K562 (cell line): ENCODE measurements at regions not wholly inside any gene's neighbourhood (a gene's known extent, or its start where the extent isn't known, plus 50 kb on each side); places are given as distances from the start of the nearest gene placed in this dataset.

ENCODE experiments used
- ATAC-seq: fragments of 200-7000 bp; cut with Tn5 transposase; 3 replicates; pipeline ENCODE4 v1.9.1; 2020; ENCODE audit warnings: moderate library complexity
- BruUV-seq: library from RNA; stranded (reverse); fragments of 400-500 nt; replicated peaks from 2 replicates; lab custom pipeline; 2021; lab: Mats Ljungman, UMichigan
- CTCF ChIA-PET: fragments of 300-600 bp; formaldehyde crosslinking; extraction: SDS; loops from one replicate; lab custom pipeline; 2021; ENCODE audit warnings: low intra/inter-chr PET ratio; lab: Yijun Ruan, JAX
- POLR2A ChIA-PET: fragments of 300-600, 350-650 bp; sonication (Branson Sonifier 250); formaldehyde crosslinking; extraction: SDS; loops from one replicate; lab custom pipeline; 2021; ENCODE audit warnings: antibody characterized with exemption, inconsistent platforms; lab: Yijun Ruan, JAX
- DNase-seq, 4 experiments: peaks; one replicate each; pipeline versions ENCODE4 v3.0.0 to v3.0.0-alpha.2; 2011 to 2018; ENCODE audit warnings: low spot score in 3 of 4, mixed read lengths in 3 of 4; ENCODE audit errors: extremely low read depth in 1 of 4
- FAIRE-seq: peaks from 2 replicates; lab custom pipeline; 2011; peaks lifted over from hg19 to GRCh38; lab: Jason Lieb, UNC
- H2AFZ ChIP-seq: 2 replicates; pipeline ENCODE4 v1.6.0; 2011; ENCODE audit warnings: low read depth, low read length, control low read depth, inconsistent platforms
- H3K27ac ChIP-seq: fragments of 200-600 bp; 3 replicates; pipeline ENCODE4 v1.8.0; 2011; ENCODE audit warnings: low read depth, mild to moderate bottlenecking, control low read depth, inconsistent platforms, low read length, moderate library complexity, mixed read lengths; ENCODE audit errors: extremely low read depth
- H3K27me3 ChIP-seq, 2 experiments: fragments of 300-600 bp in 1 of 2; 2 replicates in 1 of 2; 3 replicates in 1 of 2; pipeline versions ENCODE4 v1.6.0 to v1.8.0; 2011; ENCODE audit warnings: inconsistent platforms in 2 of 2, low read length in 2 of 2, mild to moderate bottlenecking in 1 of 2, mixed read lengths in 1 of 2, moderate library complexity in 1 of 2; ENCODE audit not compliant: control insufficient read depth in 2 of 2, insufficient read depth in 2 of 2
- H3K36me3 ChIP-seq: fragments of 300-600 bp; 3 replicates; pipeline ENCODE4 v1.8.0; 2011; ENCODE audit warnings: mild to moderate bottlenecking, low read length, inconsistent platforms; ENCODE audit not compliant: control insufficient read depth, insufficient read depth
- H3K4me1 ChIP-seq, 2 experiments: fragments of 200-600 bp in 1 of 2; replicated peaks in 1 of 2; 2 replicates in 1 of 2; 3 replicates in 1 of 2; pipeline versions ENCODE4 v1.5.1 to v1.8.0; 2011; ENCODE audit warnings: inconsistent platforms in 2 of 2, low read length in 2 of 2, mild to moderate bottlenecking in 1 of 2, mixed read lengths in 1 of 2, moderate library complexity in 1 of 2; ENCODE audit not compliant: control insufficient read depth in 2 of 2, insufficient read depth in 2 of 2
- H3K4me2 ChIP-seq: 2 replicates; pipeline ENCODE4 v1.6.1; 2011; ENCODE audit warnings: low read length, control low read depth, inconsistent platforms, mixed read lengths; ENCODE audit not compliant: insufficient read depth
- H3K4me3 ChIP-seq: fragments of 200-600 bp; sonication (generic), shearing (Covaris generic); 2 replicates; pipeline ENCODE4 v1.5.1; 2016; ENCODE audit warnings: control low read depth, inconsistent platforms
- H3K79me2 ChIP-seq: fragments of 200-600 bp; 3 replicates; pipeline ENCODE4 v1.8.0; 2011; ENCODE audit warnings: low read length, inconsistent platforms; ENCODE audit not compliant: control insufficient read depth, insufficient read depth
- H3K9ac ChIP-seq, 2 experiments: 2 replicates each; pipeline versions ENCODE4 v1.6.0 to v1.6.1; 2011; ENCODE audit warnings: low read depth in 2 of 2, low read length in 2 of 2, control low read depth in 1 of 2, inconsistent platforms in 1 of 2, mild to moderate bottlenecking in 1 of 2, mixed read lengths in 1 of 2; ENCODE audit not compliant: insufficient read depth in 1 of 2
- H3K9me1 ChIP-seq: one replicate; pipeline ENCODE4 v1.6.0; 2011; ENCODE audit warnings: inconsistent platforms, mild to moderate bottlenecking, low read length, moderate library complexity; ENCODE audit not compliant: control insufficient read depth, insufficient read depth
- H3K9me3 ChIP-seq: replicated peaks from 2 replicates; pipeline ENCODE4 v1.5.1; 2011; ENCODE audit warnings: low read depth, low read length, inconsistent platforms; ENCODE audit not compliant: control insufficient read depth, insufficient read depth
- H4K20me1 ChIP-seq: replicated peaks from 2 replicates; pipeline ENCODE4 v1.6.1; 2011; ENCODE audit warnings: low read length, inconsistent platforms, mixed read lengths; ENCODE audit not compliant: control insufficient read depth, insufficient read depth
- CBFA2T3 ChIP-seq: fragments of 450-650 bp; IDR thresholded peaks from 2 replicates; pipeline ENCODE4 v1.6.1; 2017
- CCAR2 ChIP-seq: fragments of 200-400 bp; formaldehyde crosslinking; IDR thresholded peaks from 2 replicates; pipeline ENCODE4 v1.6.1; 2017; ENCODE audit warnings: mild to moderate bottlenecking, low read depth, low read length
- DACH1 ChIP-seq: fragments of 450-650 bp; IDR thresholded peaks from 2 replicates; pipeline ENCODE4 v1.6.1; 2018; ENCODE audit not compliant: partially characterized antibody
- HIVEP1 ChIP-seq: fragments of 250-450 bp; sonication (Bioruptor Pico); IDR thresholded peaks from 2 replicates; pipeline ENCODE4 v1.4.0; 2020; ENCODE audit warnings: mild to moderate bottlenecking
- NFE2 ChIP-seq: IDR thresholded peaks from 2 replicates; pipeline ENCODE4 v1.6.1; 2014; ENCODE audit warnings: antibody characterized with exemption, low read depth
- NR0B1 ChIP-seq: fragments of 450-650 bp; IDR thresholded peaks from one replicate; pipeline ENCODE4 v1.6.1; 2018; ENCODE audit warnings: mild to moderate bottlenecking, moderate library complexity; ENCODE audit not compliant: partially characterized antibody
- RNF219 ChIP-seq: fragments of 250-450 bp; sonication (Bioruptor Pico); IDR thresholded peaks from 2 replicates; pipeline ENCODE4 v1.5.0; 2022; ENCODE audit warnings: mild to moderate bottlenecking
- STAT5B ChIP-seq: fragments of 250-450 bp; sonication (Bioruptor Pico); IDR thresholded peaks from 2 replicates; pipeline ENCODE4 v1.8.0; 2021; ENCODE audit warnings: mild to moderate bottlenecking, inconsistent platforms
- STAT6 ChIP-seq: sonication (generic); formaldehyde crosslinking; IDR thresholded peaks from 2 replicates; pipeline ENCODE4 v1.8.1; 2023; ENCODE audit warnings: mild to moderate bottlenecking, missing genetic modification reagents
- TEAD1 ChIP-seq, 2 experiments: fragments of 450-650 bp in 1 of 2; sonication (generic) in 1 of 2; formaldehyde crosslinking; IDR thresholded peaks; 2 replicates each; pipeline versions ENCODE4 v1.4.0 to v1.8.0; 2020 to 2022; ENCODE audit warnings: mild to moderate bottlenecking in 2 of 2, missing genetic modification reagents in 1 of 2
- THRA ChIP-seq: fragments of 450-650 bp; IDR thresholded peaks from 2 replicates; pipeline ENCODE4 v1.6.1; 2017; ENCODE audit warnings: mild to moderate bottlenecking, moderate library complexity
- TSC22D4 ChIP-seq: fragments of 450-650 bp; IDR thresholded peaks from 2 replicates; pipeline ENCODE4 v1.6.1; 2016; ENCODE audit warnings: missing genetic modification characterization, missing biosample characterization, control low read depth
- ZC3H4 ChIP-seq: sonication (generic); formaldehyde crosslinking; IDR thresholded peaks from 2 replicates; pipeline ENCODE4 v1.9.0; 2021; ENCODE audit warnings: missing genetic modification reagents, borderline replicate concordance
- ZNF239 ChIP-seq: fragments of 250-450 bp; sonication (Bioruptor Pico); IDR thresholded peaks from 2 replicates; pipeline ENCODE4 v1.4.0; 2020; ENCODE audit warnings: mild to moderate bottlenecking
- WGBS: fragments of 100-300 bp; shearing (Covaris generic); methylation state at CpG from one replicate; pipeline ENCODE4 v1.1.6; 2016; ENCODE audit warnings: low coverage, mixed read lengths; ENCODE audit not compliant: insufficient coverage; ENCODE audit errors: missing lambda C conversion rate; 5-methylcytosine and 5-hydroxymethylcytosine counted together
- in situ Hi-C: fragments of 300-500 bp; cut with MboI; formaldehyde crosslinking; loops from 4 replicates; pipeline ENCODE4 v1.15.0; 2018; ENCODE audit warnings: inconsistent platforms, mixed read lengths
- intact Hi-C: fragments of 100-400 bp; cut with micrococcal nuclease; formaldehyde crosslinking; loops from 2 replicates; pipeline ENCODE4 v1.14.2; 2022

- no TSS peak for BruUV-seq
- FAIRE-seq, result no peak
- Histone ChIP-seq H3K4me1 (no peaks in the 10 kb centered on the region), H2AFZ (no peak overlapping the region), H3K27me3 (no peaks in the 10 kb centered on the region), H3K9me1 (no peaks in the 10 kb centered on the region), H4K20me1 (no peaks in the 10 kb centered on the region), H3K4me2 (no peak overlapping the region), H3K9me3 (no peaks in the 10 kb centered on the region), H3K9ac (no peak overlapping the region), H3K27ac (no peak overlapping the region), H3K36me3 (no peaks in the 10 kb centered on the region), H3K79me2 (no peaks in the 10 kb centered on the region), H3K4me3 (no peak overlapping the region)
- 2% methylated on average over 10 of the region's 10 CpGs for WGBS
- CTCF ChIA-PET, result no interaction called here
- DNase-seq, result no peak
- in situ Hi-C loops (no loop called here), intact Hi-C loops (no loop called here)
- POLR2A ChIA-PET, result no interaction called here
- no peak for ATAC-seq
- TF ChIP-seq STAT6 (CRISPR knock-in tag) (no peak), CBFA2T3 (no peak), ZC3H4 (CRISPR knock-in tag) (no peak), TSC22D4 (tag) (no peak), THRA (no peak), CCAR2 (no peak), ZNF239 (CRISPR knock-in tag) (no peak), TEAD1 (CRISPR knock-in tag; IDR thresholded peaks at IDR 0.05) (no peak), RNF219 (CRISPR knock-in tag) (no peak), NFE2 (no peak), STAT5B (CRISPR knock-in tag) (no peak), DACH1 (no peak), NR0B1 (no peak), HIVEP1 (CRISPR knock-in tag) (no peak)
Observed at GRCh38 chr4:188262464-188262863, 123.2 kb downstream of the TRIML1 start.
